Gastrocnemius medialis (tissue), 4 donors: ENCODE measurements at regions not wholly inside any gene's neighbourhood (a gene's known extent, or its start where the extent isn't known, plus 50 kb on each side); places are given as distances from the start of the nearest gene placed in this dataset.

ENCODE experiments used
- ATAC-seq, 2 donors: fragments of 150-250 bp; one replicate each; pipeline ENCODE4 v1.9.1; 2016
- DNase-seq, 2 donors: peaks; one replicate each; pipeline ENCODE4 v3.0.0-alpha.2; 2019
- H3K27ac ChIP-seq, 4 donors: fragments of 200-600 bp; sonication (generic); 1 replicate in 1 of 4; 2 replicates in 3 of 4; pipeline ENCODE4 v1.5.1; 2016 to 2018; ENCODE audit warnings: mild to moderate bottlenecking in 2 of 4, moderate library complexity in 1 of 4
- H3K27me3 ChIP-seq, 3 donors: fragments of 200-600 bp; sonication (generic) in 2 of 3; 1 replicate in 1 of 3; 2 replicates in 2 of 3; pipeline versions ENCODE4 v1.5.1 to v1.6.0; 2016 to 2019; ENCODE audit warnings: mild to moderate bottlenecking in 1 of 3, moderate library complexity in 1 of 3
- H3K36me3 ChIP-seq, 2 donors: fragments of 200-600 bp; sonication (generic) in 1 of 2; one replicate each; pipeline ENCODE4 v1.5.1; 2017 to 2018
- H3K4me1 ChIP-seq, 2 donors: fragments of 200-600 bp; sonication (generic) in 1 of 2; one replicate each; pipeline ENCODE4 v1.5.1; 2016 to 2017; ENCODE audit warnings: mild to moderate bottlenecking in 2 of 2
- H3K4me3 ChIP-seq, 4 donors: fragments of 200-600 bp; sonication (generic) in 3 of 4; 1 replicate in 1 of 4; 2 replicates in 3 of 4; pipeline ENCODE4 v1.5.1; 2016 to 2019; ENCODE audit warnings: mild to moderate bottlenecking in 2 of 4
- H3K9me3 ChIP-seq, 3 donors: fragments of 200-600 bp; sonication (generic) in 2 of 3; 1 replicate in 1 of 3; 2 replicates in 2 of 3; pipeline ENCODE4 v1.5.1; 2016 to 2019
- POLR2A ChIP-seq, 2 donors: fragments of 450-650 bp; IDR thresholded peaks; one replicate each; pipeline ENCODE4 v1.6.1; 2017; ENCODE audit warnings: antibody characterized with exemption in 2 of 2, mild to moderate bottlenecking in 2 of 2, moderate library complexity in 2 of 2
- in situ Hi-C, 4 donors: fragments of 200-750 bp; cut with MboI; loops; one replicate each; pipeline versions ENCODE4 v1.15.0 to v1.8.0; 2017; ENCODE audit warnings: low sequenced_read_pairs in 4 of 4
- intact Hi-C: fragments of 100-400 bp; cut with DNase I; formaldehyde crosslinking; loops from one replicate; pipeline ENCODE4 v1.15.1; 2023; ENCODE audit warnings: low total_unique reads
- TF ChIP-seq, protein P1 (sequence below), 5 experiments: fragments of 450-650 bp in 3 of 5; fragments of 200-600 bp in 2 of 5; sonication (generic) in 2 of 5; IDR thresholded peaks in 4 of 5; conservative IDR thresholded peaks in 1 of 5; 1 replicate in 4 of 5; 2 replicates in 1 of 5; pipeline ENCODE4 v1.5.1; 2016 to 2019; ENCODE audit warnings: antibody characterized with exemption in 5 of 5, mild to moderate bottlenecking in 3 of 5, moderate library complexity in 3 of 5

DNA sequence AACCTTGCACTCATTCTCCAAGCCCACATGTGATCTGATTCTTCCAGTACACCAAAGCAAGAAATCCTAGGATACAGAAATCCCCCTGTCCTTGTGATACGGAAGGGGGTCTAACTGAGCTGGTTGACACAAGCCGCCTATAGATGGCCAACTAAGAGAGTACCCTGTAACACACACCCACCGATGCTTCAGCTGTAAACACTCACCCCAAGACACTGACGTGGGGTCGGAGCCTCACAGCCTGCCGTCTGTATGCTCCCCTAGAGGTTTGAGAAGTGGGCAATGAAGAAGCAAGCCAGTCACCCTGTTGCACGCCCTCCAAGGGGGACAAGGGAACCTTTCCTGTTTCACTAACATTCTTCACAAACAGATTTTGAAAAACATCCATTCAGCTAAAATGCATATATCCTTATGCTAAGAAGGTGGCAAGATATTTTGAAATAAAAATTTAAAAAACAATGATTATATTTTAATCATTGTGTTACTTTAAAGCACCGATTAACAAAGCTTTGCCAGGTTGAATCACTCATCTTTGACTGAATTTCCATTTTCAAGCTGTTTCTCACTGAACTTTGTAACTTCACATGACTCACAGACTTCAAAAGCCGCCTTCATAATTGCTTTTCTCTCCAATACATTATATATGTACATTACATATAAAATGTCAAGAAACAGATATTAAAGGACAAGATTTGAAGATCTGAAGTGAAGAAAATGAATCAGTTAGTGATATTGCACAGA, 329.3 kb downstream of the ARL4A start:
- Histone ChIP-seq H3K27ac (no peak overlapping the region), H3K9me3 (no peaks in the 10 kb centered on the region), H3K4me3 (no peak overlapping the region), H3K27me3 (no peaks in the 10 kb centered on the region), H3K4me1 (no peaks in the 10 kb centered on the region), H3K36me3 (no peaks in the 10 kb centered on the region)
- TF ChIP-seq POLR2A (IDR thresholded peaks at IDR 0.05) = no peak
- TF ChIP-seq, protein P1, sequence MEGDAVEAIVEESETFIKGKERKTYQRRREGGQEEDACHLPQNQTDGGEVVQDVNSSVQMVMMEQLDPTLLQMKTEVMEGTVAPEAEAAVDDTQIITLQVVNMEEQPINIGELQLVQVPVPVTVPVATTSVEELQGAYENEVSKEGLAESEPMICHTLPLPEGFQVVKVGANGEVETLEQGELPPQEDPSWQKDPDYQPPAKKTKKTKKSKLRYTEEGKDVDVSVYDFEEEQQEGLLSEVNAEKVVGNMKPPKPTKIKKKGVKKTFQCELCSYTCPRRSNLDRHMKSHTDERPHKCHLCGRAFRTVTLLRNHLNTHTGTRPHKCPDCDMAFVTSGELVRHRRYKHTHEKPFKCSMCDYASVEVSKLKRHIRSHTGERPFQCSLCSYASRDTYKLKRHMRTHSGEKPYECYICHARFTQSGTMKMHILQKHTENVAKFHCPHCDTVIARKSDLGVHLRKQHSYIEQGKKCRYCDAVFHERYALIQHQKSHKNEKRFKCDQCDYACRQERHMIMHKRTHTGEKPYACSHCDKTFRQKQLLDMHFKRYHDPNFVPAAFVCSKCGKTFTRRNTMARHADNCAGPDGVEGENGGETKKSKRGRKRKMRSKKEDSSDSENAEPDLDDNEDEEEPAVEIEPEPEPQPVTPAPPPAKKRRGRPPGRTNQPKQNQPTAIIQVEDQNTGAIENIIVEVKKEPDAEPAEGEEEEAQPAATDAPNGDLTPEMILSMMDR (IDR thresholded peaks at IDR 0.05 in 4 of 5, conservative IDR thresholded peaks at IDR 0.05 in 1 of 5) = no peak
- intact Hi-C loops = no loop called here
- no peak for ATAC-seq
- no peak for DNase-seq
- in situ Hi-C loops = no loop called here

DNA sequence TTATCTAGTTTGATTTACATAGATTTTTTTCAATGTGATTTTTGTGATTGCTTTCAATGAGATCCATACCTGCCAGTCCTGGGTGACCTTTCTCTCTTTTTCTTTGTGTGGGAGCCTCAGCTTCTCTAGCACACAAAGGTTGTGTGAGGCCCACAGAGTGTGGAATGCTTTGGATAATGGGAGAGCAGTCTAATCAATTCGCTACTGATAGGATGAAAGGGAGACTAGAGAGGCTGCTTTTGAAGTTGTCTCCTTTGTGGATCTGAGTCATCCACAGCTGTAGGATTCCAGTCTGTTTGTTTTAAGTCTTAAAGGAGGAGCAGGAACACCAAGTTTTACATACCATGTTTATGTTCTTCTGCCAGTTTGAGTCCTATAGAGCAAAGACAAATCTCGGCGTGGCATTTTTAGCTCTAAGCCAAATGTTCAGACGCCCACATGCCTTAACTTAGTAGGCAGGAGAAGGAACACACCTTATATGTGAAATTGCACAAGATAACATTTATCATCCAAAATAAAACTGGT, 330.0 kb downstream of the ARL4A start:
- TF ChIP-seq POLR2A (IDR thresholded peaks at IDR 0.05) = no peak
- TF ChIP-seq, protein P1 (IDR thresholded peaks at IDR 0.05 in 4 of 5, conservative IDR thresholded peaks at IDR 0.05 in 1 of 5) = no peak
- ATAC-seq (no peak), DNase-seq (no peak)
- Histone ChIP-seq H3K4me3 (no peak overlapping the region), H3K9me3 (no peaks in the 10 kb centered on the region), H3K36me3 (no peaks in the 10 kb centered on the region), H3K27ac (no peak overlapping the region), H3K27me3 (no peaks in the 10 kb centered on the region), H3K4me1 (no peaks in the 10 kb centered on the region)
- intact Hi-C loops (no loop called here), in situ Hi-C loops (no loop called here)

DNA sequence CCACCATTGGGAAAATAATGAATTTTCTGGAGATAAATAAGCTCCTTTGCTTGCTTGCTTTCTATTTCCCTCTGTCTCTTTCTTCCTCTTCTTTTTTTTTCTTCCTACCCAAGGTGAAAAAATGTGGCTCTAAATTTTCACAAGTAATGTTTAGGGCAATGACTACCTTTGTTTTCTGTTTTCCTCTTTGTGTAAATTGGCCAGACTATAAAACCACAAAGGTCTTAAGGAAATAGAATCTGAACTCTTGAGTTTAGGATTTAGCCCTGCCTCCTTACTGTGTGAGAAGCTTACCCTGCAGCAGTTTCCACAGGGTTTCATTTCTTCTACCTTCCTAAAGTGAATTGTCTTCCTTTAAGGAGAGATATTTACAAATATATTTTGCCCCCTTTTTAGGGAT, 330.4 kb downstream of the ARL4A start:
- Histone ChIP-seq H3K4me1 (no peaks in the 10 kb centered on the region), H3K27me3 (no peaks in the 10 kb centered on the region), H3K4me3 (no peak overlapping the region), H3K9me3 (no peaks in the 10 kb centered on the region), H3K27ac (no peak overlapping the region), H3K36me3 (no peaks in the 10 kb centered on the region)
- no peak for TF ChIP-seq POLR2A (IDR thresholded peaks at IDR 0.05)
- TF ChIP-seq, protein P1 (IDR thresholded peaks at IDR 0.05 in 4 of 5, conservative IDR thresholded peaks at IDR 0.05 in 1 of 5) = no peak
- DNase-seq (no peak), ATAC-seq (no peak)
- intact Hi-C loops (no loop called here), in situ Hi-C loops (no loop called here)

DNA sequence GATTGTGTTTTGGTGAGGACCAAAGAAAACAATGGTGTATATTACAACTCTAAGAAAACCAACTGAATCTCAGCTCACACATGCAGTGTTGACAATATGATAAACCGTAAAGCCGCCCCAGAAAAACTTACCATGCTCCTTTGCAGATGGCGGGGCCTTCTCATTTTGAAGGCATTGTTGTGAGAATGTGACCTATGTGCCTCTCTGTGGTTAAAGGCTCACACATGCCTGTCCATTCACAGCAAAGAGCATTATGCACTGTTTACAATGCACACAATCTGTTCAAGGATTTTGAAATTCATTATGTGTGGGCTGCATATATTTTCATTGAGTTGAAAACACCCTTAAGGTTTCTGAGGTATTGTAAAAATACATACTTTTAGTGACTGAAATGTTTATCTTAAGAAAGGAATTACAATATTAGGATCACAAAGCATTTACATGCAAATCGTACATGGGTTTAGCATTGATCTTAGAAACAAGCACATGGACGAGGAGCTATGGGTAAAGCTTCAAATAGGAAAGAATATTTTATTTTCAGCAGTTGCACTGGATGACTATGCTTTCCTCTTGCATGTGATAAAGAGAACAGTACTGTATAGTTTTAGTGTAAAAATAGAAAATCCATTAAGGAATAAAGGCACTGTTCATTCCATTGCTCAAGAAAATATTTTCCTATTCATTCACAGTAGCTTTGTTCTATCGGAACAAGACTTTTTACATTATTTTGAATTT, 334.3 kb downstream of the ARL4A start:
- no peaks in the 10 kb centered on the region for H3K36me3 ChIP-seq
- DNase-seq (no peak), ATAC-seq (no peak)
- no peak overlapping the region for H3K4me3 ChIP-seq
- in situ Hi-C loops = no loop called here
- intact Hi-C loops = no loop called here
- no peak overlapping the region for H3K27ac ChIP-seq
- H3K27me3 ChIP-seq = no peaks in the 10 kb centered on the region
- H3K9me3 ChIP-seq = no peaks in the 10 kb centered on the region
- no peak for TF ChIP-seq POLR2A (IDR thresholded peaks at IDR 0.05)
- TF ChIP-seq, protein P1 (IDR thresholded peaks at IDR 0.05 in 4 of 5, conservative IDR thresholded peaks at IDR 0.05 in 1 of 5) = no peak
- no peaks in the 10 kb centered on the region for H3K4me1 ChIP-seq
